ENCODE measurements at regions not wholly inside any gene's neighbourhood (a gene's known extent, or its start where the extent isn't known, plus 50 kb on each side); places are given as distances from the start of the nearest gene placed in this dataset.

DNA sequence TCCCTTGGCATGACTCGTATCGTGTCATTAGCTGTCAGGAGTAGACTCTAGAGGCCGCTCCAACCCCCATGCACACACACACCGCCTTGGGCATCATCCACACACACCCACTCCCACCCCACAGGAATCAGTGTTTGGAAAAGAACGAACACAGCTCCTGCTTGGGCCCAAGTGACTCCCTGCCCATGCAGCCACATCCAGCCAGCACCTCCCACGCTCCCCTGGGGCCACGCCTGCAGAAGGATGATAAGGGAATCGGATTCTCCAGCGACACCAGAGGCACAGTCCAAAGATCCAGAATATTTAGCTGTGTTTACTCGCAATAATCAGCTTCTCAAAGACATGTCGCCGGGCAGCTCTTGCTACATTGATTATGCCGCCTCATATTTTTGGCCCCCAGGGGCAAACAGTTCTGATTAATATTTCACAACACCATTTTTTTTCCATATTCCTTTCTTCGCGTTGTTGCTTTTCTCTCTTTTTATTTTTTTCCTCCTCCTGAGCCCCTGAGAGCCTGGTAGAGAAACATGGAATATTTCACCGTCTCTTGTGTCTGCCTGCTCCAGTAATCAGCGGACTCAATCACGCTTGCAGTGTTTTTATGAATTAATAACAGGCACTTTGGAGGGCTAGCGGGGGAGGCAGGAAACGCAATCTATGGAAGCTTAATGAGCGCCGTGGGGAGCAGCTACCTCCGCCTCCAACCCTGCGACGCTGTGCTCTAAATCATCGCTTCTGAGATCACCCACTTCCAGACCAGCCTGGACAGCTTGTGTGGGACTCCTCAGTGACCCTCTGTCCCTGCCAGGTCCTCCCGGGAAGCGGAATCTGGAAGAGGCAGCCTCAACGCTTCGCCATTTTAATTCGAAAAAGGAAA, 221.4 kb downstream of the TLE3 start:
- TF ChIP-seq POLR2AphosphoS5 (IDR thresholded peaks at IDR 0.05; ENCODE audit: insufficient read depth in 1 of 2, low read depth in 1 of 2) = no peak
- TF ChIP-seq POLR2A (IDR thresholded peaks at IDR 0.05) = no peak

Measured in vagina (tissue), 2 donors.